ENCODE measurements at regions not wholly inside any gene's neighbourhood (a gene's known extent, or its start where the extent isn't known, plus 50 kb on each side); places are given as distances from the start of the nearest gene placed in this dataset.

- DNase-seq (ENCODE audit: low read depth) = no peak
These were observed 129.9 kb downstream of the KLF13 start for GRCh38 chr15:31456354-31457060.

DNA sequence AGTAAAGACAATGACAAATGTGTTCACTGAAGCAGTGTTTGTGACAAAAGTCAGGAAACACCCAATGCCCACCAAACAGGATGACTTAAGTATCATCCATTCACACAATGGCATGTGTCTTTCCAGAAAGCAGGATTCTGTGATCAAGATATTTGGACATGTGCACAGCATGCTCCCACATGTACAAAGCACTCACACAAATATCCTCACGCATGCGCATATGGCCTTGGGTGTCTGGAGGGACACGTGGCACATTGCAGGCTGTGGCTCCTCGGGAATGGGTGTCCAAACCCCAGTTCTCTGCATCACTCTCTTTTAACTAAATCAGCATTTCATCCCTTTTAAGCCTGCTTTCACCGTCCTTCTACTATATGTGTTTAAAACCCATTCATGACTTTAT lies 130.5 kb downstream of the KLF13 start:
- DNase-seq (ENCODE audit: low read depth) = no peak

DNA sequence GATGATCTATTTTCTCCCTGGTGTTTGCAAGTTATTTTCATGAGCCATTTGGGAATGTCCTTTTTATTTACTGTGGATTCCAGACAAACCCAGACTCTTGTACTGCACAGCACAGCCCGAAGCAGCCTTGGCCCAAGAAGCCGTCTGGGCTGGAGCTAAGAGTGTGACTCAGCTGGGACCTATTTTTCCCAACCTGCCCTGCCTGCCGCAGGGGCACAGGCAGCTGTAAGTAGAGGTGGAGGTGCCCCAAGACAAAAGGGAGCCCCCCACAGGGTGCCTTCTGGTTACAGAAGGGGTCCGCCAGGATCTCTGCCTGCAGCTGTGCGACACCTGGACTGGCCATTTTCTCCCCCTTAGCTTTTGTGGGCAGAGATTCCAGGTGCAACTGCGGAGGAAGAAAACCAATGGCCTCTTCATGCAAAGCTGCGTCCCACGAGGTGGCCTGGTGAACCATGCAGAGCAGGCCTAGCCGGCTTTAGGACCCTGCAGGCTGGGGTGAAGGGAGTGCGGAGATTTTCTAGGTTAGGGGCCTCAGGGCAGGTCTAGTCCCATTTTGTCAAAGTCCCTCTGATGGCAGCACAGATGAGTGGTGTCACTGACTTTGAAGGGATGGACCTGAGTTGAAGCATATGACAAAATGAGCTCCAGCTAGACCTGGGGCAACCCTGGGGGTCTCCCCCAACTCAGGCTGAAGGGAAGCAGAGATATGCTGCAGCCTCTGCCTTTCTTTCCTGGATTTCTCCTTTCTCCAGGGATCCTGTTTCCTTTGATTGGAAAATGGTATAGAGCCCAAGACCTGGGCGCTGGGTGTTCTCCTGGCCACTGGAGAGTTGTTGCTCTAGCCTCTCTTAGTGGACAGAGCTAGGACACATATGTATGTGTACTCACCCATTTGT lies 131.2 kb downstream of the KLF13 start:
- DNase-seq (ENCODE audit: low read depth) = no peak

DNA sequence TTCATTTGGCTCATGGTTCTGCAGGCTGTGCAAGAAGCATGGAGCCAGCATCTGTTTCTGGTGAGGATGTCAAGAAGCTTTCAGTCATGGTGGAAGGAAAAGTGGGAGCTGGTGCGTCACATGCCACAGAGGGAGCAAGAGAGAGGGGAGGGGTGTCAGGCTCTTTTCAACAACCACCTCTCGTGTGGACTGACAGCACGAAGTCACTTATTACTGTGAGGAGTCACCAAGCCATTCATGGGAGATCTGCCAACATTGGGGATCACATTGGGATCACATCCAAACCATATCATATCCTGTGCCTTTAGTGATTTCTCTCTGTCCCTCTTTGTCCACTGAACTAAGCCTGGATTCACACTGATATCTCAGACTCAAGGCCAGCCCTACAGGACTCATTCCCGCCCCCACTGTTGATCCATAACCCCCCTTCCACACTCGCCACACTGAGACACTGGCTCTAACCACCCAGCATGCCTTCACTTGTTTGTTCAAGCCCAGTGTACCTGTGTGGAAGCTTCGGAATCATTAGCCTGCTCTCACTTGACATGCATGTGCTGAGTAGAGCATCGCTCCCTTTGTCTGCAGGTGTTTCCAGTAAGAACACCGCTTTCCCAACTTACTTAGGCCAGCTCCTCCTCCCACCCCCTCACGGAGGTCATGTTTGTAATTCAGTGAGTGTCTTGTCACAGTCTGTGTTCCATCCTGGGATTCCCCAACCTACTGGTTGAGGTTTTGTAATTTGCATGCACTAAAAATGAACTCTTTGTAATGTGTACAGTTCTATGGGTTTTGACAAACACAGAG lies 132.2 kb downstream of the KLF13 start:
- no peak for DNase-seq (ENCODE audit: low read depth)

GRCh38 chr15:31459400-31459748 lies 132.7 kb downstream of the KLF13 start:
- no peak for DNase-seq (ENCODE audit: low read depth)

DNA sequence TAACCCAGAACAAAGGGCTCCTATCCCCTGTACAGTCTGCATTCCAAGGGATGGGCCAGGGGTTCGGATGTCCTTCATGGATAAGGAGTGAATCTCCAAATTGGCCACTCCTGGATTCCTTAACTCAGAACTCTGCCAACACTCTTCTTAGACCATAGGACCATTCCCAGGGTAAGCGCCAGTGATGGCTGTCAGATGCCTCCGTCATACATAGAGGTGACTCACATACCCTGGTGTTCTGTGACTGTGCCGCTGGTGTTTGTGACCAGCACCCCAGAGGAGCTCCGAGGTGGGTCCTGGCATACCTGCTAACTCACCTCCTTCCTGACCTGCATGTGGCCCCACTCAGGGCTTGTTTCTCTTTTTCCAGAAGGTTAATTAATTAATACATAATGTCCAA lies 134.7 kb downstream of the KLF13 start:
- DNase-seq (ENCODE audit: low read depth) = no peak

DNA sequence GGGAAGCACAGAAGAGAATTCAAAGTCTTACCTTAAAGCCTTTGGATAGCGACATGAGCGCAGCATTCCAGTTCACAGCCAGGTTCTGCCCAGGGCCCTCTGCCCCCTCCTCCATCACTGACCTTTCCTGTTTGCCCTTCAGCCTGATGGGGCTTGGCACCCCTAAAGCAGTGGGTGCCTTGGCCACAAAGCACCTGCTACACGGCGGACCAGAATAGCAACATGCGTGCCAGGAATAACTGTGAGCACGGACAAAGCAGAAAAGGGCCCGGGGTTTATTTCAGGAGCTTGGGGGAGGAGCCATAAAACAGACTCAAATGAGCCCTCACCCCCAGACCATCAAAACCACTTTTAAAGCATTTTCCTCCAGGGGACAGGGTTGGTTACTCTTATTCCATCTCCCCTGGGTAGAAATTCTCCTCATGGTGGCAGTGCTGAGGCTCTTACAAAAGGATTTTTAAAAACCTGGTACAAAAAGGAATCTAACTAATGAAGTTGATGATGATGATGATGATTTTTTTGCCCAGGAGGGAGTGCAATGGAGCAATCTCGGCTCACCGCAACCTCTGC lies 135.4 kb downstream of the KLF13 start:
- DNase-seq (ENCODE audit: low read depth) = no peak

DNA sequence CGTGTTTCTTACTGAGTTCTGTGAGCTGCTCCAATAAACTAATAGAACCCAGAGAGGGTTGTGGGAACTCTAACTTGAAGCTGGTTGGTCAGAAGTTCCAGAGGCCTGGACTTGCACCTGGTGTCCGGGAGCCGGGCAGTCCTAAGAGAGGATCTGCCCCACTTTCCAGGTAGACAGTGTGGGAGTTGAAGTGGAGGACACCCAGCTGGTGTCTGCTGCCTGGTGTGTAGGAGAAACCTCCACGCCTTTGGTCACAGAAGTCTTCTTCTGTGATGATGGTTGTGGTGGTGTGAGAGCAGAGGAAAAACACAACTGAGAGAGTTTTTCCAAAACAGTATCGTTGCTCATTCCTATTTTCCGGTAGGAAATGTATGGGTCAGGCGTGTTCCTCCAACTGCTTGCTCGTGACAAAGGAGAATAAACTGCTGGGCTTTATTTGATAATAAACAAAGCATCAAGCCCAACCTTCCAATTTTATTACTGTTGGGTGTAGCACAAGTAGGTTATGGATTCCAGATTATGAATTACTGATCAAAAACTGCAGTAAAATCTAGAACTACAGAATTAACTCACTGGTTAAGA lies 137.0 kb downstream of the KLF13 start:
- no peak for DNase-seq (ENCODE audit: low read depth)

GRCh38 chr15:31464216-31465082 lies 137.8 kb downstream of the KLF13 start:
- DNase-seq (ENCODE audit: low read depth) = no peak

GRCh38 chr15:31465083-31465955 lies 138.7 kb downstream of the KLF13 start:
- no peak for DNase-seq (ENCODE audit: low read depth)

DNA sequence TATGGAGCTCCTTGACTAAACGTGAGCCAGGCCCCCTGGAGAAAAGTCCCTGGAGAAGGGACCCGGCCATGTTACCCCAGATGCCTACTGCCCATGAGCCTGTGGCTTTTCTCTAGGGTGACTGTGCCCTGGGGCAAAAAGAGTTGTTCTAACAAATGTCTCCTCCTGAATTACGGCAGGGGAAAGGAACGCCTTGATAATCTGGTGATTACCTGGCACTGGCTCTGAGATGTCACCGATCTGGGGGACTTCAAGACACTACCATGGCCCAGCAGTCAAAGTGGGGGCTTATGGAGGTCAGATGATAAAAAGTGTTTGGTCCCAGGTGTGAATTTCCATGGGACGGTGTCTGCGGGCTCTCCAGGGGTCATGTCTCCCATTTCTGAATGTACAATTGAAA lies 140.7 kb downstream of the KLF13 start:
- DNase-seq (ENCODE audit: low read depth) = no peak

GRCh38 chr15:31468911-31469785 lies 142.5 kb downstream of the KLF13 start:
- no peak for DNase-seq (ENCODE audit: low read depth)

- no peak for DNase-seq (ENCODE audit: low read depth)
These were observed 143.3 kb downstream of the KLF13 start for GRCh38 chr15:31469786-31470525.

DNA sequence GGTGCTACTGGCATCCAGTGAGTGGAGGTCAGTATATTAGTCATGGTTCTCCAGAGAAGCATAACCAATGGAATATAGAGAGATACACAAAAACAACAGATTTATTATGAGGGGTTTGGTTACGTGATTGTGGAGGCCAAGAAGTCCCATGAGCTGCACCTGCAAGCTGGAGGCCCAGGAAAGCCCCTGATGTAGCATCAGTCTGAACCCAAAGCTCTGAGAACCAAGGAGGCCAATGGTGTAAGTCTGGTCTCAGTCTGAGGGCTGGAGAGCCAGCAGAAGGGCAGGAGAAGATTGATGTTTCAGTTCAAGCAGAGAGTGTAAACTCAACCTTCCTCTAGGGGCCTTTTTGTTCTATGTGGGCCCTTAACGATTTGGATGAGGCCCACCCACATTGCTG lies 144.1 kb downstream of the KLF13 start:
- DNase-seq (ENCODE audit: low read depth) = no peak

DNA sequence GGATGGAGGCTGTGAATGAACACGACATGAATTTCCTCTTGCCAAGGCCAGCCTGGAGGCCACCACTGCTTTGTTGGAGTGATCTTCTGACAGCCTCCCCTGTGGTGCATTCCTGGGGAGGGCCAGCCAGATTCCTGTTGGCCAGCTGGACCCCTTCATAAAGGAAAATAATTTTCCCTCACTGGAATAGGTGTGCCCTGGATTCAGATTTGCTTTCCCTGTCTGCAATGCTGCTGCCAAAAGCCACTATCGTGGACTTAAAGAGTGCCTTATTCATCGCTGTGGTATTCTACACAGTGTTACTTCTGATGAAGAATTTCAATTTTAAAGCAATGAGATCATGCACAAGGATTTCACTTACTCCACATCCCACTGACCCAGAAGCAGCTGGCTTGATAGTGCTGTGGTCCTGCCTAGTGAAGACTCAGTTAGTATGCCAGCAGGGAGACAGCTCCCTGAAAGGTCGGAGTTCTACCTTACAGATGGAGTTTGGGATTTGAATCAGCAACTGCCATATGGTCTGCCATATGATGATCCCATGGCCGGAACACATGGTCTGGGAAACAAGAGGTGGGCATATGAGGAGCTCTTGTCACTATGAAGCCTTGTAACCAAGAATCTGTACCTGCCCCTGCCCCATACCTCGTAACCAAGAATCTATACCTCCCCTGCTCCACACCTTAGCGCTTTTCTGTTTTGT lies 145.2 kb downstream of the KLF13 start:
- peak; percentile 79 for DNase-seq (ENCODE audit: low read depth)

- DNase-seq (ENCODE audit: low read depth) = peak; percentile 65
These were observed 146.2 kb downstream of the KLF13 start for GRCh38 chr15:31472636-31473384.

All from Daoy (cell line).